ENCODE measurements at regions not wholly inside any gene's neighbourhood (a gene's known extent, or its start where the extent isn't known, plus 50 kb on each side); places are given as distances from the start of the nearest gene placed in this dataset.

GRCh38 chr1:4303303-4303702, 351.1 kb upstream of the AJAP1 start:
- TF ChIP-seq POLR2A (IDR thresholded peaks at IDR 0.05; ENCODE audit: low read depth, low read length): no peak
- no peak for TF ChIP-seq POLR2AphosphoS5 (IDR thresholded peaks at IDR 0.05; ENCODE audit: low read depth, low read length)
- TF ChIP-seq TAF1 (IDR thresholded peaks at IDR 0.05; ENCODE audit: low read depth, low read length): no peak
- no peak for TF ChIP-seq SPI1 (IDR thresholded peaks at IDR 0.05; ENCODE audit: low read depth, low read length)
- no peak for TF ChIP-seq POU2F2 (IDR thresholded peaks at IDR 0.05; ENCODE audit: low read depth, low read length)
- TF ChIP-seq PAX5 (IDR thresholded peaks at IDR 0.05; ENCODE audit: insufficient read depth, low read length, severe bottlenecking): no peak
